Stimulated activated CD4-positive, alpha-beta T cell treated with anti-CD3 and anti-CD28 coated beads, Interleukin-15, amount 100 ng/mL, for 1 hour (primary cell): ENCODE measurements at regions not wholly inside any gene's neighbourhood (a gene's known extent, or its start where the extent isn't known, plus 50 kb on each side); places are given as distances from the start of the nearest gene placed in this dataset.

Experiments
- DNase-seq, 2 donors: peaks; one replicate each; pipeline ENCODE4 v3.0.0-alpha.2; 2020; ENCODE audit warnings: low read depth in 1 of 2, low spot score in 1 of 2

DNA sequence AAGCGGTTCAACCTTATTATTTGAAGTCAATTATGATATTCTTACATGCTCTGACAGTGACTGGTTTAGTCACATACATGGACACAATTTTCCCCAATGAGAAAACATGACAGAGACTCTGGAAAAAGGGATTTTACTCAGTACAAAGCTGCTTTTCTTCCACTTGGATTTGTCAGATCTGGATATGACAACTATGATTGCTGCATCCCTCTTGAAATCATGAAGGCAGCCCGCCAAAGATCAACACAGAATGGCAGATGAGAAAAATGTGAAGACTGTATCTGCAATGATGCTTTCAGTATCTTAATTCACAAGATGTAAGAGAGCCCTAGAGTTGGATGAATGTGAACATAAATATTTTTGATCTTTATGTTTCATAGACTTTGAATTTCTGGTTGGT is 439.6 kb downstream of the CDH8 start:
- DNase-seq, result no peak

DNA sequence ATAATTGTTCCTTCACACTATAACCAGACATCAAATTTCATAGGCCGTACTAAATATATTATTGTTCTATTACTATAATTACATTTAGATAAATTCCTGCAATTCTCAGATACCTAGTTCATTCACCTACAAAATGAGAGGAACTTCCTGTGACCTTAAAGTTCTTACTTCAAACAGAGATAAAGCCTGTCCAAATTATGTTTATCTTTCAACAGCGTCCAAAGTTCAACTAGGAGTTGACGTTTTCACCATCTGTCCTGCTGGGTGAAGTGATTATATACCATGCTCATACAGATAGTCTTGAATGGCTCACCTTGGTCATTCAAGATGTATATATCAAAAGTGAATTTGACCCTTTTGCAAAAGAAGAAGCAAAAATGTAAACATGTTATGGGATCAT is 440.6 kb downstream of the CDH8 start:
- DNase-seq, result no peak

DNA sequence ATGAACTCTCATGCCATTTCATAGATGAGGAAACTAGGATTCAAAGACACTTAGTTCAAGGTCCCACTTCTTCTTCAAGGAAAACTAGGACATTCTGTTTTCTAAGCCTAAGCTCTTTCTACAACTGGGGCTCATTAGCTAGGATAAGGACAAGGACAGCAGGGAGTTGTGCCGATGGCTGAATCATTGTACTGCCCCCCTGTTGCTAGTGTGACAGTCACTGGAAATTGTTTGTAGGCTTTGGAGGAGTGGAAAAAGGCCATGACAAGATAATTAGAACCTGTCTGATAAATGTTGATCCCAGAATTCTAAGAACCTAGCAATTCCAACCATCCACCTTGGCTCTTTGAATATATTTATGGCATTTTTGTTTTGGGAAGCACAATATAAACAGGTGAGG is 445.7 kb downstream of the CDH8 start:
- no peak for DNase-seq

DNA sequence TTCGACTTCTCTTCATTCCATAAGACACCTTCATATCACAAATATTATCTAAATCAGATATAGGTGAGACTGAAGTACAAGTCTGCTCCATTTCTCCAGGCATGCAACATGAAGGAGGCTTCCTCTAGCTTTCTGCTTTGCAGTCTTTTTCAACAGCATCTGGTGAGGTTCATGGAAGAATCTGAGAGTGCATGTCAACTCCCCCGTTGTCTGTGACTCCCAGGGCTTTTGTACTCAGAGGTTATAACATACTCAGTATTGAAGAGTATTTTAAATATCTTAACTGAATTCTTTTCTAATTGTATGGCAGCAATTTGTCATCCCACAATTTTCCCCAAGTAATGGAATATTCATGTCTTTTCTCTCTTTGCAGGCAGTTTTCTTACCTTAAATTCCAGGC is 448.7 kb downstream of the CDH8 start:
- no peak for DNase-seq

DNA sequence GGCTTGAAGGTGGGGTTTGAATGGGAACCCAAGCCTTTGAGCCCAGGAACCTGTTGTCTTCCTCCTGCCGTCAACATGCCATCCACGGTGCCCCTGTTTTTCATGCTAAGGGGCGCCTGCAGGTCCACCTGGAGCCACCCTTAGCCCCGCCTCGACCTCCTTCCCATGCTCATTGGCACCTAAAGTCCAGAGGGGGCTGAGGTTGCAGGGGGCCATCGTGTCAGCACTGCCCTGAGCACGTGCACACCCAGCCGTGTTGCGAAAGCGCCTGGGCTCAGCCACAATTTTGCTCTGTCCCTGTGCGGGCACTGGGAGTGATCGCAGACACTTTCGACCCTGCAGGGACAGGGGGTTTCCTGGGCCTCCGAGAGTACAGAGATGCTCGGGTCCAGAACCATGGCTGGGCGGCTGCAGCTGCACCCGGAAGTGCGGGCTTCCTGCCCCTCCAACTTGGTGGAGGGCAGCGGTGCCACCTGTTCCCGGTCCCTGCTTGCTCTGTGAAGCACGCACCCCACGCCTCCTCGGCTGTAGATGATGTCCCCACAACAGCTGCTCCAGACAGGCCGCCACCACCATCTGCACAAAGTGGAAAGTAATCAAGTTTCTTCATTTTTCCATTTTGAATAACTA is 454.7 kb downstream of the CDH8 start:
- DNase-seq, result no peak

DNA sequence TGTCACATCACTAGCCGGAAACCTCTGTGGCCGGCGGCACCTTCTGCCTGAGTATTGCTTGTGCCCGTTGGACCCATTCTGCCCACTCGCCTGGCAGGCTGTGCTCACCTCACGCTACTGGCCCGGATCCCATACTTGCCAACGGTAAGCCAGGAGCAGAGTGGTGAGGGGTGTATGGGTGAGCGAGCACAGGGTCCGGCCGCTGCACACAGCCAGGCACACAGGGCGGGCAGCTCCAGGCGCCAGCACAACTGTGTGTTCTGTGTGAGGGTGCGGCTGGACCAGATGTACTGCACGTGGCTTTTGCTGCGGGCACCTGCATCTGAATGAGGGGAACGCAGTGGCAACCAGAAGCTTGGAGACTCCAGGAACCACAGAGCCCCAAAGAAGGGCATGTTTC is 455.7 kb downstream of the CDH8 start:
- DNase-seq, result no peak

DNA sequence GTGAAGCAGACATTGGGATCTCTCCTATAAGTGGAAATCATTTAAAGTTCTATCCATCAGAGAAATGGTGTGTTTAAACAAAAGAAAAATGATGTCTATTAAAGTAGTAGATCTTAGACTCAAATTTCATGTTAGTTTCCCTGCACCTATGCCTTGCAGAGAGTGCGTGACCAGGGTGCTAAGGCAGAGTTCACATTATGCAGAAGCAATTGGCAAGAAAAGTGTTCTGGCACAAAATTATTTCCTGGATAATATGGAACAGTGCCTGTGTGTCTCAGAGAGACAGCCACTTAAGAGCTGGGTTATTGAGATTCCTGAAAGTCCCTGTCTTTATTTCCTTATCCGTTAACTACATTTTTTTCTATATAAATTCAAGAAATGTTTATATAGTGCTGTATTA is 457.0 kb downstream of the CDH8 start:
- DNase-seq, result no peak

DNA sequence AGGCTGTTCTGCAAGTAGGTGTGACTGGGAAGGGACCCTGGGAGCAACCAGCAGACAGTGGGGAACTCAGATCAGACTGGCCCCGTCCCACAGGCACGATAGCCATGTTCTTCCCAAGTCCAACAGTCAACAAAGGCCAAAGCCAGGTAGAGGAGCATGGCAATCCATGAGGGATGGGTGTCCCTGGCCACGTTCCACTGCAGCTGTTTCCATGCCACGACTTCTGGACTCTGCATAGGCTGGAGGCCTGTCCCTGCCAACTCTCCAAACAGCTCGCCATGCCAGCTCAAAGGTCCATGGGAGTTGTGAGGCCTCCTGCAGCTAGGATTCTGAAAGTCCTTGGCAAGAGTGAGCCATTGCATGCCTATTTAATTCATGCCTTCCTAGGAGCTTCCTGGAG is 459.8 kb downstream of the CDH8 start:
- no peak for DNase-seq

DNA sequence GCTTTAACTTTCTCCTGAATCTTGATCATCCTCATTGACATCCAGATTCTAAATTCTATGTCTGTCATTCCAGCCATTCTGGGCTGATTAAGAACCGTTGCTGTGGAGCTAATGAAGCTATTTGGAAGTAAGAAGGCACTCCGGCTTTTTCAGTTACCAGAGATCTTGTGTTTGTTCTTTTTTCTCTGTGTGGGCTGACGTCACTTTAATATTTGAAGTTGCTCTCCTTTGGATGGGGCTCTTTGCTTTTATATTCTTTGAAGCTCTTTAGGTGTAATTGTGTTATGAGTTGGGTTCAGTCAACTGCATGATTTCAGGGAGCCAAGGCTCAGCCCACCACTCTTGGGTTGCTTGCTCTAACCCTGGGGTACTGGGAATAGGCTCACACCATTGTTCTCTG is 460.6 kb downstream of the CDH8 start:
- no peak for DNase-seq

DNA sequence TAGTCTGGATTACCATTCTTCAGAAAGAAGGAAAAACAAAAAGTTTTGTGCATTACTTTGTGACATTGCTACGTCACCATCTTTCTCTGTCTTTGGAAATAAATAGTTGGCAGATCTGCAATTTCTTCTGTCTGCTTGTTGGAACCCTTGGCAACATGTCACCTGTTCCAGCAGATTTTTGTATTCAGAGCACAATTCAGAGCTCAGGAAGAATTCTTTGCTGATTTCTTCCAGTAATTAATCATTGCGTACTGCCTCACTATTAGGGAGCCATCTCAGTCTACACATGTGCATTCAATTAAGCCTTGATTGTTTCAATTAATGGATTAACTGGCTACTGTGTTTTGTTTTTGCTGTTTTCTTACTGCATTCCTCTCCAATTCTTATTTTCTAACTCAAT is 467.2 kb downstream of the CDH8 start:
- no peak for DNase-seq

DNA sequence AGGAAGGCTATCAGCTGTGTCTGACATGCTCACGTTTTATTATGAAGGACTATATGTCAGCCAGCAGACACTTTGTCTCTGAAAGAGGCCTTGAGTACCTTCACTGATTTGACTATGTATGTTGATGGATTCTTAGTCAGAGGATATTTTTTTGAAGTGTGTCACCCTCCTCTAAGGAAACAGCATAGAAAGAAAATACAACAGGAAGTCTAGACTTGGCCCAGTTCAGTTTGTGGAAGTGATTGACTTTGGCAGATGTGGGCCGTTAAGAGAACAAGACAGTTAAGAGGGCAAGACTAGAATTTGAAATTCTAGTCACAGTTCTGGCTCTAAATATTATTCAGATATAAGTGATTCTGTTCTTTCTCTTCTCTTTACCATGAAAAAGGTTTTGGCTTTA is 471.5 kb downstream of the CDH8 start:
- DNase-seq, result no peak

DNA sequence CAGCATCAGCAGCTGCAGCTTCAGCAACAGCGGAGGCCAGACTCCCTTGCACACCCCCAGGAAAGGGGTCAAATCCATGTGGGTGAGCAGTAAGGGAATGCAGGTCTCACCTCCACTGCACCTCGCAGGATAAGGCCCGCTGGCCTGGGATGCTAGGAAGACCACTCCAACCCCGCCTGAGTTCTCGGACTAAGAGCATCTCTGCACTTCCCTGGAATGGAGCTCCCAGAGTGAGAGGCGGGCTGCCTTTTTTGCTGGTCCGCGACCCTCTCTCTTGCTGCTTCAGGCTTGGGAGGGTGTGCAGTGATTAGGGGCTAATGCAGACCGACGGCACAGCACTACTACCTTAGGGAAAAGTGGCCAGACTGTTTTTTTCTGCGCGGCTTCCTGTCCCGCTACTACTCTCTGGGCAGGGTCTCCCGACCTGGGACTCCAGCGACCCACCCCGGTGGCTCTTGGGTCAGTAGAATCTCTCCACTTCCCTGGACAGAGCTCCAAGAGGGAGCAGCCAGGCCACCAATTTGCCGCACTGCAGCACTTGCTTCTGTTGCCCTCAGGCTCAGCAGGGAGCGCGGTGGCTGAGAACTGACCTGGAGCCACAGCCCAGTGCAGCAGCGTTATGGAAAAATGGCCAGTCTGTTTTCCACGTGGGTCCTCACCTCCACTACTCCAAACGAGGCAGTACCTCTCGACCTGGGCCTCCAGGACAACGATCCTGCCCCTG is 480.4 kb downstream of the CDH8 start:
- no peak for DNase-seq

DNA sequence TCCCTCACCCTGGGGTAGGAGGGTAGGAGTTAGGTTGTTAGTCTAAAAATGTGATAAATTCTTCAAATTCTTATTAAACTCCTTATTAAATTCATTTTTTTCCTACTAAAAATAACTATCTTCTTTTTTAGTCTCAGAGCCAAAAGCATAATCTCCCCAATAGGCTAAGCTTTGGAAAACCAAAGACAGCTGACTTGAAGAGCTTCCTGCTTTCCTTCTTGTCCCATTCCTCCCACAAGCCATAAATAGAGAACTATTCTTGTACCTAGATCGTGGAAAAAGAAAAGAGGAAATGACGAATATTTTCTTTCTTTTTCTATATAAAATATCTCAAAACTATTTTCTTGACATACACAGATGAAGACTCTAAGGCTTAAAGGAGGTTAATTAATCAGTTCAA is 486.9 kb downstream of the CDH8 start:
- no peak for DNase-seq

DNA sequence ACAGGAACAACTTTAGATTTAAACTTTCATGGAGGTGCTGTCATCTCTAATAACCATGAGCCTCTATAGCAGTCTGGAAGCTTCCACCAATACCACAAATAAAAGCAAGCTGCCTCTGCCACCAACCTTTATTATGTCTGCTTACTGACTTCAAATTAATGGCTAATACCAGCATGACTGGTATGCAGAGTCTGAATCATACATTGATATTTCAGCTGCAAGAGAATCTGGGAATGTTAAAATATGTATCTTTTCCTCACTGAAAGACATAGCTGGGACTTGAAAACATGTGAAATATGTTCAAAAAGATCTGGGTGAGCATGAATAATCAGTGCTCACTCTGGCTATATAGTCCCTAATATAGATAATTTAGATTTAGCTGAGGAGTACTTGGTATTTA is 488.6 kb downstream of the CDH8 start:
- DNase-seq, result no peak

DNA sequence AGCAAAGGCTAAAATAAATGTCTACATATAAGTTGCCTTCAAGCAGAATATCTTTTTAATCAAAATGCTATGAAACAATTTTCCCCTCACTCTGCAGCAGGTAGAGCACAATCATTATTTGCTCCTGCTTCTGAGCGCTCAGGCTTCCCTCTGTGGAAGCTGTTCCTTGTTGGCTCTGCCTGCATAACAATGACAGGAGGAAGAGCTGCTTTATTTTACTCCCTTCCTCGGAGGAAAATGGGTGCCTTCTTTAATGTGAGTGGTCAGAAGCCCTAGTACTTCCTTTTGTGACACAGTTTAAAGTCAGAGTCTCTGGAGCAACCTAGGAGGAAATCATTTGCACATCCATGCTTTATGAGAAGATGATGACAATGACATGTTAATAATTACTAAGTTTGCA is 492.1 kb downstream of the CDH8 start:
- no peak for DNase-seq

DNA sequence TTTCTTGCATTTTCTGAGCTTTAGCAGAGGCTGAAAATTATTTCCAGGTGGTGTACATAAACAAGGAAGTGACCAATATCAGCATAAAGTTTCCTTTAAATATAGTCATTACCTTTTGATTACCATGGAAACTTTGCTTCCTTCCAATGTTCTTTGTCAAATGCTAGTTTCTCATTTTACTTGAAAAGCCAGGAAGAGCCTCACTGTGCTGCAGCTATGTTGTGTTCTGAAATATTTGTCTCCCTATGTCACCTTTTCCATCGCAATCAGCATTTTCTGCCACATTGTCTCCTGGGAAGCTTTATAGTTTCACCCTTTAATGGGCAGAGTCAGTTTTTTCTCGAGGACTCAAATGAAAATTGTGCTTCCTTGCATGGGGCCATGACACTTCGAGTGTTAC is 496.0 kb downstream of the CDH8 start:
- DNase-seq, result no peak

DNA sequence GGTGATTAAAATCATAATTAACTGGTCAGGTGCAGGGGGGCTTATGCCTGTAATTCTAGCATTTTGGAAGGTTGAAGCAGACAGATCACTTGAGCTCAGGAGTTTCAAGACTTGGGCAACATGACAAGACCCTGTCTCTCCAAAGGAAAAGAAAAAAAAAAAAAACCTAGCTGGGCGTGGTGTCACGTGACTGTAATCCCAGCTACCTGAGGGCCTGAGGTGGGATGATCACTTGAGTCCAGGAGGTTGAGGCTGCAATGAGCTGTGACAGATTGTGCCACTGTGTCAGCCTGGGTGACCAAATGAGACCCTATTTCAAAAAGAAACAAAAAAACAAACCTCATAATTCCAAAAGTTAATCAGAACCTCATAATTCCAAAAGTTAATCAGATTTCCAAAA is 505.5 kb downstream of the CDH8 start:
- DNase-seq, result no peak

DNA sequence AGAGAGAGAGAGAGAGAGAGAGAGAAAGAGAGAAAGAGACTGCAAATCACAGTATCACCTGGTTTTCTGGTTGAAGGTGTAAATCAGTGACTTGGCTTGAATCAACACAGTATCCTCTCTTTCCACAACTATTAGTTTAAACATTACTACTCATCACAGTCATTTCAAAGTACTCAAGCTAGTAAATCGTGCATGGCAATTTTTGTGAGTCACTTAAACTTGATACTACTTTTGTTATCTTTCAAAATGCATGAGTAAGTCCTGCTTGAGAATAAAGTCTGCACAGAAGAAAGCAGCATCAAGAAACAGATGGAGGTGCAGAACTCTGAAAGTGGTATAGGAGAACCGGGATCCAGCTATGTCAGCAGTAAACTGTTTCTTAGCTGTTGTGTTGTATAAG is 535.4 kb downstream of the CDH8 start:
- DNase-seq, result no peak

DNA sequence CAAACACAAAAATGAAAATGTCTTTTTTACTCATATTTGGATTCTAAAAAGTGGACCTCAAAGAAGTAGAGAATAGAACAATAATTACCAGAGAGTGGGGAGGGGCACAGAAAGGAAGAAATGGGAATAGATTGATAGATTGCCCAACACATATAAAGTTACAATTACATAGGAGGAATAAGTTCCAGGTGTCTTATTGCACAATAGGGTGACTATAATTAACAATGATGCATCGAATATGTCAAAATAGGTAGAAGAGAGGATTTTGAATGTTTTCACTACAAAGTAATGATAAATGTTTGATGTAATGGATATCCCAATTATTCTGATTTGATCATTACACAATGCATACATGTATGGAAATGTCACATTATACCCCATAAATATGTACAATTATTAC is 556.0 kb downstream of the CDH8 start:
- DNase-seq, result no peak

DNA sequence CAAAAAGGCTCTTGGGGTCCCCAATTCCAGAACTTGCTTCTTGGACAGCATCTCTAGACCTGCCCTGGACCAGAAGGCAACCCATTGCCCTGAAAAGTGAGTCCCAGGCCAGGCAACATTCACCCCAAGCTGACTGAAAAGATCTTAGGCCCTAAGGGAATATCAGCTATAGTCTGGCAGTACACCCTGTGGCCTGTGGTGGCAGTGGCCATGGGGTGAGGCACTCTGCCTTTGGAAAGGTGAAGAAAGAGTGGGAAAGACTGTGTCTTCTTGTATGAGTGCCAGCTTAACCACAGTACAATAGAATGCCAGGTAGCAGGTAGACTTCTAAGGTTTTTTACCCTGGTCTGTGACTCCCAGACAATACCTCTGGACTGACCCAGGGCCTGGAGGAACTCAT is 564.5 kb downstream of the CDH8 start:
- DNase-seq, result no peak

DNA sequence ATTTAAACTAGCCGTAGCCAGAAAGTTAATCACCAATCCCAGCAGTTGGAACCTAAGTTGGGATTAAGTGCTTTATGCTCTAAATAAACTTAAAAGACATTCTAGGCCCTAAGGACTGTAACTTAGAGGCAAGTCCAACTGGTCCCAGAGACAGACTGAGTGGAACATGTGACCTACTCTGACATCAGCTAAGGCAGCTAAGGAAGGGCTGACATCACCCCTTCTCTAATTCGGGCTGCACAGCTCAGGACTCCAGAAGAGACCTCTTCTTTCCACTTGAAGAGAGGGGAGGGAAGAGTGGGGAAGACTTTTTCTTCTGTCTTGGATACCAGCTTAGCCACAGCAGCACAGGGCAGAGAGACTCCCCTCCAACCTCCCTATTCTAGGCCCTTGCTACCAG is 565.2 kb downstream of the CDH8 start:
- no peak for DNase-seq

DNA sequence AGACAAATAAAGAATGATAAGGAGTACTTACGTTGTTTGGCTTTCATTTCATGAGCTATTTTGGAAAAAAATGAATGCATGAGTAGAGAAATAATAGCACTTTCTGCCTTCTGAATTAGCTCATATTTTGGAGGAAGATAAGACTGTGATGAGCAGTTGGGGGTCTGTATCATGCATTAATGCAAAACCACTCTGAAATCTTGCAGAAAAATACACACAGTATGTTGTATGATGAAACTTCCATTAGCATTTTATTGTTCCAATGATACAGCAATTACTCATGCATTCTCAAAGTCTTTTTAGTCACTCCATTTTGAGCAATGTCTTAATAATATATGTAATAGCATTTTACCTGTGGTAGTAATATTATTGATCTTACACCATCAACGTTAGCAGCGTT is 571.0 kb downstream of the CDH8 start:
- no peak for DNase-seq

DNA sequence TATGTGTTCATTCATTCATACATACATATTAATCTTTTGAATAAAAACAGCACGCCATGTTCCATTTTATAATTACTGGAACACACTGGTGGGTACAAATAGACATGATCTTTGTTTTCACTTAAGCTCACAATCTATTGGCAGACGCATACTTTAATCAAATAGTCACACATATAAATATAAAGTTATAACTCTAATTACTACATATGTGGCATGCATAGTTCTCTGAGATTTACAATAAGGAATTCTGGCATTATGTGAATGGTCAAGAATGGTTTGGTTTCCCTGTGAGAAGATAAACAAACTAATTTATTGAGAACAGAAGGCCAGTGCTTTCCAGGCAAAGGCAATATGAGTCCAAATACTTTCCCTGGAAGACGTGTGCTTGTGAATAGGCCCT is 576.2 kb downstream of the CDH8 start:
- DNase-seq, result no peak
